HG02623 (cell line): ENCODE measurements at regions not wholly inside any gene's neighbourhood (a gene's known extent, or its start where the extent isn't known, plus 50 kb on each side); places are given as distances from the start of the nearest gene placed in this dataset.

Experiments
- ATAC-seq: cut with Tn5 transposase; IDR thresholded peaks from one replicate; pipeline ENCODE4 v1.9.1; 2021; ENCODE audit warnings: moderate library complexity; ENCODE audit not compliant: unreplicated experiment

DNA sequence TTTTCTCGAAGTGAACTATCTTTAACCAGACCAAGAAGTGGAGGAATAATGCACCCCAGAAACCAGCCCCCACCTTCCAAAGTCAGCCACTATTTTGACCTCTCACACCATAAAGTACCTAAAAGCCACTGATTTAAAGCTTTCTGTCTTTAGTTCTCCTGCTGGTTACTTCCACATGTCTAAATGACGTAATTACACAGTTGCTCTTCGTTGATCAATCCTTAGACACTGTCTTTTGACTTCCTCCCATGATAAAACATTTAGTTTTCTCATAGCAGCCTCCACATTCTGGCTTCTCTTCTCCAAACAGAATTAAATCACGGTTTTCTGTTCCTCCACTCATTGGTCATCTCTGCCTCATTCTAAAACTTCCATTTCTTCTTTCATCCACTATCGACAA is 294.4 kb upstream of the N4BP1 start:
- ATAC-seq, result no peak

DNA sequence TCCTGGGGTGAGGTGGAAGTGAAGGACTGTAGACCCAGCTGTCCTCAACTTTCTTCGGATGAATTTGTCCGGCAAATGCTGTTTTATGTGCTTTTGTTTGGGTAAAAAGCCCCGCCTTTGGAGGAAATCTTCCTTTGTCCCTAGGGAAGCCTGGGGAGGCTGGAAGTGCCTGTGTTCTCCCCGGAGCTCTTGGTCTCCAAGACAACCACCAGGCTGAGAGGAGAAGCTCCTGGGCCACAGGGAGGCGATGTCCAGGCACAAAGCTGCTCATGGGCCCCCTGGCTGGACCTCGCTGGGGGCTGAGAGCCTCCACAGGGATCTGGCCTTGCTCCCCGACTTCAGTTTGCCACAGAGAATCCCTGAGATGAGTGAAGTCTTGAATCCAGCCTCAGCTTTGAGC is 293.1 kb upstream of the N4BP1 start:
- ATAC-seq, result no peak

- ATAC-seq, result no peak
Measured at GRCh38 chr16:48901712-48902374, 291.9 kb upstream of the N4BP1 start.

DNA sequence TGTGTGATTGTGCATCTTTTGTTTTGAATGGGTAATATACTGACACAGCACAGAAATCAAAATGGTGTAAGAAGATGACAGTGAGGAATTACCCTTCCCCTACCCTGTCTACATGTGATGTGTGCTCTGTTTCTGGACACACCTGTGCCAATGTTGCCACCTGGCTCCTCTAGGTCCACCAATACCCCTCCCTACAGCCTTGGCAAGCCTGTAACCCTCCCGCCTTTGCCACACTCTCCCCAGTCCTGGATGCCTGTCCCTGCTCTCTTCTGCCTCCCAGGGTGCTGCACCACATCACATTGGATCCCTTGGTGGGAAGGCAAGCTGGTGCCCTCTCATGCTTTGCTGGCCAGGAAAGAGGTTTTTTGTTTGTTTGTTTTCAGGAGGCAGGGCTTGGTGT is 289.5 kb upstream of the N4BP1 start:
- no peak for ATAC-seq

GRCh38 chr16:48897698-48898205 is 287.8 kb upstream of the N4BP1 start:
- no peak for ATAC-seq

DNA sequence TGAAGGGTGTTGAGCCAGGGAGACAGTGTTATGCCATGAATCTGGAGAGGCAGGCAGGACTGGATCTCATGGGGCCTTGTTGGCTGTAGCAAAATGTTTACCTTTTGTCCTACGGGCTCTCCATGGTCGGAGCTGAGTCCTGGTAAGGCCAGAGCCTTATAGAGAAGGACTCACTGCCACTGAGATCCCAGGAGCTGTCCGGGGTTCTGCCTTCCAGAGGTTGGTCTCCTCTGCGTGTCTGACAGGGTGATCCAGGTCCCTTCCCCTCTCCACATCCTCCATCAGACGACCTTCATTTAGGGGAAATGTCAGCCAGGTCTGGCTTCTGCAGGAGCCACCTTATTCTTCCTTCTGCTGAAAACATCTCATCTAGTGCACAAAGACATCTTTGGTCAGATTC is 285.2 kb upstream of the N4BP1 start:
- no peak for ATAC-seq

GRCh38 chr16:48892893-48893292 is 282.9 kb upstream of the N4BP1 start:
- no peak for ATAC-seq

DNA sequence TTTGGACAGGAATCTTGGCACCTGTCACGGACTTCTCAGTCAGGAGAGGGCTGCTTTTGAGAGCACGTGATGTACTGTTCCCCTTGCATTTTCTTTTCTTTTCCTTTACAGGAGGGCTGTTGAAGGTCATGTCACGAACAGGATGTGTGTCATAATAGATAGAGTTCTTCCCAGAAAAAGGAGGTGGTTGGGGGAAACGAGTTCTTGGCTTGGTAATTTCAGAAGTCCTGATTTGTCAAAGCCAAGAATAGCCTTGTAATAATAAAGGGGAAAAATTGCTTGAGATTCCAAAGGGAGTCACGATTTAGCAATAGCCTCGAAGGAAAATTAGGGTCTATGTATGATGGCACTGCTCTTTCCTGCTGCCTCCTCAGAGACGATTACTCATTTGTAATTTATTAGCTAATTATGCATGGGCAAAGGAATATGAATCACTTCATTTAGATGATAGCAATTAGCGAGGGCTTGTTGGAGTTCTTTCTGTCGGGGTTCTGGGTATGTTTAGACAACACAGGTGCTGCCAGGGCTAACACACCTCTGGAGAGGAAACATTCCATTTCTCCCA is 277.7 kb upstream of the N4BP1 start:
- no peak for ATAC-seq

- no peak for ATAC-seq
Measured at GRCh38 chr16:48885471-48885870, 275.5 kb upstream of the N4BP1 start.

DNA sequence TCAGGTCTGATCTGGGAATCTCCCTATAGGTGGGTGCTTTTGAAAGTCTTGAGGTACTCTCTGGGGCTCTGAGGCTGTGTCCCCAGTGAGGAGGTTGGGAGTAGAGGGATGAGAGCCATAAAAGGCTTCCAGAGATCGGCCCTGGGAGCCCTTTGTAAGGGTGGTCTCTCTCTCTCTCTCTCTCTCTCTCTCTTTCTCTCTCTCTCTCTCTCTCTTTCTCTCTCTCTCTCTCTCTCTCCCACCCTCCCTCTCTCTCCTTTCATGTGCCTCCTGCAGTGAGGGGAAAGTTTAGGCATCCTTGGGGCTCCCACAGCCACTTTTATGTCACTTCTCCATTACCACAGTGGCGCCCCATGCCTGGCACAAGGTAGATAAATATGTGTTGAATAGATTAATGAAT is 271.3 kb upstream of the N4BP1 start:
- no peak for ATAC-seq

- no peak for ATAC-seq
Measured at GRCh38 chr16:48879223-48880122, 269.5 kb upstream of the N4BP1 start.

DNA sequence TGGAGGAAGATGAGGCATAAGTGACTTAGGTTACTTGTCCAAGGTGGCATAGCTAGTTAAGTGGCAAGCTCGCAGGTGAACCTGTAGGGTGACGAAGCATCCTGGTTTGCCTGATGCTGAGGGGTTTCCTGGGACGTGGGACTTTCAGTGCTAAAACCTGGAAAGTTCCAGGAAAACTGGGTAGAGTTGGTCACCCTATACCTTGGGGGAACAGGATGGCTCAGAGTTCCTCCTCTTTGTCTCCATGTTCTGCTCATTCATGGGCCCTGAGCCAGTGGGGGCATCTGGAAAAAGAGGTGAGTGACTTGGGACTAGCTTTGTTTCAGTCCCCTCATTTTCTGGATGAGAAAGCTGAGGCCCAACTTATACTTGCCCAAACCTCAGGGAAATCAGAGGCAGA is 268.0 kb upstream of the N4BP1 start:
- no peak for ATAC-seq

GRCh38 chr16:48870141-48870540 is 260.2 kb upstream of the N4BP1 start:
- no peak for ATAC-seq

DNA sequence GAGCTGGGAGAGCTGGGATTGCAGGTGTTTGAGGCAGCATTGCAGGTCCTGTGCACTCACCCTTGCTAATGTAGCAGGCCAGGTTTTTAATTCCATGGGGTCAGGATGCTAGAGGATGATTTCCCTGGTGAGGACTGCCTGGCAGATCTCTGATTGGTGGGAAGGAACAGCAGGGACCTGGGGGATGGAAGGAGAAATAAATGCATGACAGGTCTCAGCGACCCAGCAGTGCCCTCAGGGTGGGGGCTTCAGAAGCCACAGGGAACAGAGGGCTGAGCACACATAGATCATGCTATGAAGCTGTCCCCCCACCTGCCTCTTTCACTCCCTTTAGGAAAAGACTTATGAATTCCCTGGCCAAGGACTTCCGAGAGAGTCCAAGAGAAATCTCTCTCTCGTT is 255.5 kb upstream of the N4BP1 start:
- ATAC-seq, result no peak

GRCh38 chr16:48864055-48864454 is 254.1 kb upstream of the N4BP1 start:
- ATAC-seq, result no peak

DNA sequence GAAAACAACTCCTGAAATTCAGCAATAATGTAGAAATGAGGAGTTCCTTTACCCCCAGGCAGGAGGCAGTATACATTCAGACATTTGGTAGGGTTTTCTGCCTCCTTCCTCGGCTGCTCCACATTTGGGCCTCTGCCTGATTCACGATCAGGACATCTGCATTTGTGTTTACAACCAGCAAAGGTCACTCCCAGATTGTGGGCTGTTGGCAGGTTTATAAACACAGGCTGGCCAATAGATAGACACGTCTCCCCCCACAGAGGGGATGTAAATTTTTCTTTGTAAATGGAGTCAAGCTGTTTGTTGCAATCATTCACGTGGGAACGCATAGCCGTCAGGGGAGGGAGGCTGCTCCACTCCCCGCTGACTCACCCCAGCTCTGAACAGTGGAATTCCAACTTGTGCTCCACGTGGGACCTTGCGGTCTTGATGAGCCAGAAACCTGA is 252.1 kb upstream of the N4BP1 start:
- ATAC-seq, result no peak

DNA sequence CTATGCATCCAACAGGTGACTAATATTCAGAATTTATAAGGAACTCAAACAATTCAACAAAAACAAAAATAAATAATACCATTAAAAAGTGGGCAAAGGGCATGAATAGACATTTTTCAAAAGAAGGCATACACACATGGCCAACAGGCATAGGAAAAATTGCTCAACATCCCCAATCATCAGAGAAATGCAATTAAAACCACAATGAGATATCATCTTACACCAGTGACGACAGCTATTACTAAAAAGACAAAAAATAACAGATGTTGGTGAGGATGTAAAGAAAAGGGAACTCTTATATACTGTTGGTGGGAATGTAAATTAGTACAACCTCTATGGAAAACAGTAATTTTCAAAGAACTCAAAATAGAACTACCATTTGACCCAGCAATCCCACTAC is 250.4 kb upstream of the N4BP1 start:
- ATAC-seq, result no peak

DNA sequence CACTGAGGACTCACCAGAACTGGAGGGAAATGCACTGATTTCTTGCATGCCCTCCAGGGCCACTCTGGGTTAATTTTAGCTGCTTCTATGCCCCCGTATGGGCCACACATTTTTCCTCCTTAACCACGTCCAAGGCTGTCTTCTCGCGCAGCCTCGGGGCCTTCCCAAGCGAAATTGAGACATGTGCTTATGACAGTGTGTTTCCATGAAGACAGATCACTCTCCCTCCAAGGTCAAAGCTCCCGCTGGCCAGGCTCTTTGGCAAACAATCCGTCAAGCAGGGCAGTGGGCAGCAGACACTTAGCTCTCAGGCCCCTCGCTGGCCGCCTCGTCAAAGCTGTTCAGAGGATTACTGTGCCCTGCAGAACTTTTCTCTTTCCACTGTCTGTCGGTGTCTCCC is 243.0 kb upstream of the N4BP1 start:
- ATAC-seq, result no peak

DNA sequence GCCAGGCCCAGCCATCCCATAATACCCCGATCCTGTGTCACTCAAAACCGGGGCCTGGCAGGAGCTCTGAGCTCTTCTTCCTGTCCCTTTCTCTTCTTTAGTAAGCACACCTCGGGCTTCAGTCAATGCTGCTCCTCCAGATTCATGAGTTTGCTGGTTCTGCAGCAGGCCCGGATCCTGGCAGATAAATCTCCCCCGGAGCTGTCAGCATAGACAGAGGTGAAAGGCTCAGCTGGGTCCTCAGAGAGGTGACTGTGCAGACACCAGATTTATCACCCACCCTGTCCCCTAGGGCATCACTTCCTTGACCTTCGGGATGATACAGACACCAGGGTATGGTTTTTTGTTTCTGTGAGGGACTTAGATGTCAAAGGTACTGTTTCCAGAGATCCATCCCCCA is 242.5 kb upstream of the N4BP1 start:
- no peak for ATAC-seq

GRCh38 chr16:48850097-48850770 is 240.3 kb upstream of the N4BP1 start:
- ATAC-seq, result no peak

GRCh38 chr16:48846277-48846676 is 236.3 kb upstream of the N4BP1 start:
- no peak for ATAC-seq
